DND-41 (cell line): ENCODE measurements at regions not wholly inside any gene's neighbourhood (a gene's known extent, or its start where the extent isn't known, plus 50 kb on each side); places are given as distances from the start of the nearest gene placed in this dataset.

ENCODE experiments used
- EZH2 ChIP-seq: IDR thresholded peaks from 3 replicates; pipeline ENCODE4 v1.6.1; 2012; ENCODE audit warnings: borderline replicate concordance, low read depth, mild to moderate bottlenecking, moderate library complexity, low read length, inconsistent platforms; ENCODE audit not compliant: severe bottlenecking
- TF ChIP-seq, protein P1 (sequence below): IDR thresholded peaks from 2 replicates; pipeline ENCODE4 v1.5.1; 2012; ENCODE audit warnings: borderline replicate concordance, low read length, moderate library complexity, mild to moderate bottlenecking; ENCODE audit not compliant: poor library complexity, severe bottlenecking; ENCODE audit errors: extremely low read depth

DNA sequence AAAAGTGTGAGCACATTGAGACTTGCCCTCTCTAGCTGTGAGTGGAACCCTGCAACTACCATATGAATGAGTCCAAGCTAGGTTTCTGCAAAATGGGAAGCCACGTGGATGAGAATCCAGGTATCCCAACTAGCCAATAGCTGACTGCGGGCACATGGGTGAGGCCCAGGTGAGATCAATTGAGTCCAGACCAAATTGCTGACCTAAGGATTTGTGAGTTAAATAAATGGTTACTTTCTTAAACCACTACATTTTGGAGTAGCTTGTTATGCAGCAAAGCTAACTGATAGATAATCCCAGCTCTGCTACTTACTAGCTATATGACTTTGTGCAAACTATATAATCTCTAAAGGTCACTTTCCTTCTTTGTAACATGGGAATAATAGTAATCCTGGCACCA lies 150.3 kb upstream of the LCORL start:
- TF ChIP-seq, protein P1, sequence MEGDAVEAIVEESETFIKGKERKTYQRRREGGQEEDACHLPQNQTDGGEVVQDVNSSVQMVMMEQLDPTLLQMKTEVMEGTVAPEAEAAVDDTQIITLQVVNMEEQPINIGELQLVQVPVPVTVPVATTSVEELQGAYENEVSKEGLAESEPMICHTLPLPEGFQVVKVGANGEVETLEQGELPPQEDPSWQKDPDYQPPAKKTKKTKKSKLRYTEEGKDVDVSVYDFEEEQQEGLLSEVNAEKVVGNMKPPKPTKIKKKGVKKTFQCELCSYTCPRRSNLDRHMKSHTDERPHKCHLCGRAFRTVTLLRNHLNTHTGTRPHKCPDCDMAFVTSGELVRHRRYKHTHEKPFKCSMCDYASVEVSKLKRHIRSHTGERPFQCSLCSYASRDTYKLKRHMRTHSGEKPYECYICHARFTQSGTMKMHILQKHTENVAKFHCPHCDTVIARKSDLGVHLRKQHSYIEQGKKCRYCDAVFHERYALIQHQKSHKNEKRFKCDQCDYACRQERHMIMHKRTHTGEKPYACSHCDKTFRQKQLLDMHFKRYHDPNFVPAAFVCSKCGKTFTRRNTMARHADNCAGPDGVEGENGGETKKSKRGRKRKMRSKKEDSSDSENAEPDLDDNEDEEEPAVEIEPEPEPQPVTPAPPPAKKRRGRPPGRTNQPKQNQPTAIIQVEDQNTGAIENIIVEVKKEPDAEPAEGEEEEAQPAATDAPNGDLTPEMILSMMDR: no peak
- TF ChIP-seq EZH2: no peak
